GM12878 (cell line): ENCODE measurements at regions not wholly inside any gene's neighbourhood (a gene's known extent, or its start where the extent isn't known, plus 50 kb on each side); places are given as distances from the start of the nearest gene placed in this dataset.

Experiments used
- ATAC-seq: fragments of 200-7000 bp; cut with Tn5 transposase; 3 replicates; pipeline ENCODE4 v1.9.1; 2020; ENCODE audit warnings: mild to moderate bottlenecking, moderate library complexity
- BruUV-seq: library from RNA; stranded (reverse); fragments of 400-500 nt; replicated peaks from 2 replicates; lab custom pipeline; 2021; lab: Mats Ljungman, UMichigan
- CTCF ChIA-PET: fragments of 300-600 bp; sonication (Branson Sonifier 250); formaldehyde crosslinking; extraction: SDS; loops from one replicate; lab custom pipeline; 2021; ENCODE audit warnings: inconsistent platforms; lab: Yijun Ruan, JAX
- POLR2A ChIA-PET: fragments of 350-600 bp; formaldehyde crosslinking; extraction: SDS; loops from one replicate; lab custom pipeline; 2021; ENCODE audit warnings: inconsistent platforms; lab: Charles Lee
- RAD21 ChIA-PET: fragments of 300-600 bp; sonication (Branson Sonifier 250); formaldehyde crosslinking; loops from one replicate; lab custom pipeline; 2023; ENCODE audit warnings: antibody characterized with exemption; ENCODE audit not compliant: unreplicated experiment; lab: Charles Lee
- SMC1A ChIA-PET: fragments of 300-600 bp; sonication (Branson Sonifier 250); formaldehyde crosslinking; loops from one replicate; lab custom pipeline; 2023; ENCODE audit not compliant: unreplicated experiment, uncharacterized antibody; lab: Charles Lee
- DNase-seq: peaks from one replicate; pipeline ENCODE4 v3.0.0-alpha.2; 2011; ENCODE audit warnings: low read depth, low spot score
- FAIRE-seq: peaks from 3 replicates; lab custom pipeline; 2011; peaks lifted over from hg19 to GRCh38; lab: Jason Lieb, UNC
- H2AFZ ChIP-seq: 2 replicates; pipeline ENCODE4 v1.6.0; 2011; ENCODE audit warnings: low read depth, low read length, control low read depth; ENCODE audit not compliant: control insufficient read depth
- H3K27ac ChIP-seq: 2 replicates; pipeline ENCODE4 v1.5.1; 2011; ENCODE audit warnings: control low read depth; ENCODE audit not compliant: control insufficient read depth, insufficient read depth
- H3K27me3 ChIP-seq, 2 experiments: replicated peaks in 1 of 2; 2 replicates each; pipeline versions ENCODE4 v1.6.0 to v1.6.1; 2011; ENCODE audit warnings: low read length in 1 of 2; ENCODE audit not compliant: control insufficient read depth in 2 of 2, insufficient read depth in 2 of 2
- H3K36me3 ChIP-seq, 2 experiments: 2 replicates each; pipeline ENCODE4 v1.5.1; 2011; ENCODE audit warnings: low read length in 1 of 2; ENCODE audit not compliant: control insufficient read depth in 2 of 2, insufficient read depth in 2 of 2
- H3K4me1 ChIP-seq: 2 replicates; pipeline ENCODE4 v1.6.1; 2011; ENCODE audit warnings: mild to moderate bottlenecking, low read length, moderate library complexity, mixed read lengths; ENCODE audit not compliant: control insufficient read depth, insufficient read depth
- H3K4me2 ChIP-seq: 2 replicates; pipeline ENCODE4 v1.6.0; 2011; ENCODE audit warnings: control low read depth; ENCODE audit not compliant: control insufficient read depth, insufficient read depth
- H3K4me3 ChIP-seq: fragments of 200-600 bp; sonication (generic); 2 replicates; pipeline ENCODE4 v1.5.1; 2016
- H3K79me2 ChIP-seq: 2 replicates; pipeline ENCODE4 v1.6.0; 2011; ENCODE audit warnings: low read length; ENCODE audit not compliant: control insufficient read depth, insufficient read depth
- H3K9ac ChIP-seq: 2 replicates; pipeline ENCODE4 v1.8.0; 2011; ENCODE audit warnings: low read length, control low read depth, mixed read lengths; ENCODE audit not compliant: control insufficient read depth, insufficient read depth
- H3K9me3 ChIP-seq: replicated peaks from 3 replicates; pipeline ENCODE4 v1.5.1; 2011; ENCODE audit warnings: mild to moderate bottlenecking, low read length; ENCODE audit not compliant: control insufficient read depth, insufficient read depth
- H4K20me1 ChIP-seq: 2 replicates; pipeline ENCODE4 v1.6.0; 2011; ENCODE audit not compliant: control insufficient read depth, insufficient read depth
- CREM ChIP-seq: IDR thresholded peaks from 2 replicates; pipeline ENCODE4 v1.6.1; 2014; ENCODE audit warnings: antibody characterized with exemption, low read depth
- EED ChIP-seq: sonication (generic); IDR thresholded peaks from 2 replicates; pipeline ENCODE4 v1.6.1; 2016; ENCODE audit warnings: antibody characterized with exemption, low read depth
- EZH2 ChIP-seq: IDR thresholded peaks from 2 replicates; pipeline ENCODE4 v1.6.1; 2012; ENCODE audit warnings: low read depth, mild to moderate bottlenecking, control low read depth, inconsistent platforms, low read length, borderline replicate concordance; ENCODE audit not compliant: control insufficient read depth
- FOXK2 ChIP-seq: fragments of 450-650 bp; IDR thresholded peaks from 2 replicates; pipeline ENCODE4 v1.6.1; 2017; ENCODE audit warnings: mild to moderate bottlenecking, moderate library complexity
- KDM1A ChIP-seq: fragments of 200-600 bp; sonication (generic); IDR thresholded peaks from 2 replicates; pipeline ENCODE4 v1.6.1; 2016; ENCODE audit warnings: borderline replicate concordance
- MYC ChIP-seq: IDR thresholded peaks from 2 replicates; pipeline ENCODE4 v1.6.1; 2011; ENCODE audit warnings: mild to moderate bottlenecking, low read length, moderate library complexity, inconsistent platforms; ENCODE audit not compliant: insufficient read depth, insufficient replicate concordance, insufficient read length, severe bottlenecking
- POLR2AphosphoS5 ChIP-seq: IDR thresholded peaks from 2 replicates; pipeline ENCODE4 v1.6.1; 2011; ENCODE audit warnings: mild to moderate bottlenecking, low read length, inconsistent platforms
- POU2F2 ChIP-seq: IDR thresholded peaks from 3 replicates; pipeline ENCODE4 v1.6.1; 2011; ENCODE audit warnings: low read depth, mild to moderate bottlenecking, low read length, borderline replicate concordance
- RCOR1 ChIP-seq: conservative IDR thresholded peaks from 2 replicates; pipeline ENCODE4 v1.6.1; 2012; ENCODE audit warnings: low read depth, low read length, improper control_type of control experiment
- SMC3 ChIP-seq: IDR thresholded peaks from 2 replicates; pipeline ENCODE4 v1.6.1; 2011; ENCODE audit warnings: low read length, improper control_type of control experiment, borderline replicate concordance
- STAT3 ChIP-seq: IDR thresholded peaks from 2 replicates; pipeline ENCODE4 v1.6.1; 2011; ENCODE audit warnings: low read depth, low read length, improper control_type of control experiment
- TBL1XR1 ChIP-seq: IDR thresholded peaks from 2 replicates; pipeline ENCODE4 v1.6.1; 2012; ENCODE audit warnings: low read depth, low read length, improper control_type of control experiment
- WGBS: methylation state at CpG from one replicate; pipeline ENCODE4 v1.1.6; 2016; ENCODE audit warnings: low lambda C conversion rate; ENCODE audit not compliant: insufficient replicate concordance, insufficient coverage; ENCODE audit errors: missing lambda C conversion rate; 5-methylcytosine and 5-hydroxymethylcytosine counted together
- in situ Hi-C: fragments of 300-500 bp; cut with MboI; formaldehyde crosslinking; loops from 9 replicates; pipeline ENCODE4 v1.14.3; 2018; ENCODE audit warnings: mixed read lengths
- intact Hi-C: fragments of 100-400 bp; cut with micrococcal nuclease; formaldehyde crosslinking; loops from one replicate; pipeline ENCODE4 v1.14.2; 2022; ENCODE audit not compliant: unreplicated experiment
- TF ChIP-seq, protein P1 (sequence below): fragments of 450-650 bp; IDR thresholded peaks from 2 replicates; pipeline ENCODE4 v1.6.1; 2017; ENCODE audit warnings: borderline replicate concordance
- TF ChIP-seq, protein P2 (sequence below): IDR thresholded peaks from 2 replicates; pipeline ENCODE4 v1.6.1; 2012; ENCODE audit warnings: low read depth, low read length, improper control_type of control experiment

DNA sequence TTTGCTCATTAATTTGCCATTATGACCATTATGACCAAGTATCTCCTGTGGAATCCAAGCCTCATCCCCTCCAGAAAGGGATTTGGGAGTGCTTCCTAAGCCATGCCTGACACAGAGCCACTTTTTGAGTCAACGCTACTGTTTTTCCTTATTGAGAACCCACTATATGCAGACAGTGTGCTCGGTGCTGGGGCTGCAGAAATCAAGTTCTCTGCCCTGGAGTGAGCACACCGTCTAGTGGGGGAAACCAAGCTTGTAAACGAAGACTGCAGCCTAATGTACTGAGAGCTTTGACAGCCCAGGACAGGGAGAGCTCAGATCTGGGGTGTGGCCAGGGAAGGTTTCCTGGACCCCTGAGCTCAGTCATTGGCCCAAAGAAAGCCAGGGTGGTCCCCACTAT is 111.0 kb downstream of the ENGASE start (continued):
- TF ChIP-seq FOXK2 (no peak), STAT3 (no peak), EZH2 (no peak)
- TF ChIP-seq, all 136 proteins: peak for 0

DNA sequence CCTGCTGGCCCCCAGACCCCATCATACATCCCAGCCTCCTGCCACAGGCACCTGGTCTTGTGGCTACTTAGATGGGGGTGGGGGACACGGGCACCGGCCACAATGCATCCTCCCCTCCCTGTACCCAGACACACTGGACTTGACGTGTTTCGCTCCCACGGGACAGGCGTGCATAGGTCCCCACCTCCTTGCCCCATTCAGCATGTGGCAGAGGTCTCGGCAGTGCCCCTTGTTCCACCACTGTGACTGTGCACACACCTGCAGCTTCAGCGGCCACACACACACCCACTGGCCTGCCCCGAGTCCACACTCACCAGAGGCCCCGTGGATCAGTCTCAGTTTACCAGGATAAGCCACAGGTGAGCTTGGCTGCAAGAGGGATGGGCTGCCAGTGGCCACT is 109.6 kb downstream of the ENGASE start:
- no peak overlapping the region for H3K4me3 ChIP-seq
- FAIRE-seq: no peak
- 4% methylated on average over 7 of the region's 10 CpGs for whole genome bisulfite sequencing

DNA sequence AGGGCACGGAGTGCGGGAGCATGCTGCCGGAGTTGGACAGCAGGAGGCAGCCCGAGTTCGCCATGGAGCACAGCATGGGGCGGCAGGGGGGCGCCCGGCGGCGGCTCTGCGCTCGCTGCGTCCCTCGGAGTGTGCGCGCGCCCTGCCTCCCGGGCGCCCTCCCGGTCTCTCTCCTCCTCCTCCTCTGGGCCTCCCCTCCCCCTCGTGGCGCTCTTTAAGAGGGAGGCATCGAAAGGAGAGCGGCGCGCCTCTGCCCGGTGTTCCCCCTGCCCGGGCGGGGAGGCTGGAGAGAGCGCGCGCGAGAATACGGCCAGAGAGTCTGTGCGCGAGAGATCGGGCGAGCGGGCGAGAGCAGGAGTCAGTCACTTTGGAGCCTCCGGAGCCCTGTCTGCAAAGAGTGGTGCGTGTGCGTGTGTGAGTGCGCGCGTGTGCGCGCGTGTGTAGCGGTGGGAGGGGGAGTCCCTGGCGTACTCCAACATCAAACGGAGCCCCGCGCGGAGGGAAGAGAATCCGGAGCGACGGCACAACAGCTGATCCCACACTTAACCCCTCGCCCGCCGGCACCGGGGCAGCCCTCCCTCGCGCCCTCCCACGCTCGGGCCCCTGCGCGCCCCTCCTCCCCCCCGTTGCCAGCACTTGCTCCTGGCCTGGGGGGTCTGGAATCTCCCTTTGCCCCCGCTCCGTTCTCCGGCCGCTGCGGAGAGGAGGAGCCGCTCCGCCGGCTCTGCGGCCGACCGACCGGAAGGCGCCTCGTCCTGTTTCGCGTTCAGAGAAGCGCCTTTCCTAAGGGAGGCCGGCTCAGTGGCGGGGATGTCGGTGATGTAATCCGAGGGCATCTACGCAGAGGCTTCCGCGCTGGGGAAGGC is 108.9 kb downstream of the ENGASE start:
- Histone ChIP-seq H3K4me3 (no peak overlapping the region), H4K20me1 (no peaks in the 10 kb centered on the region), H3K4me2 (no peak overlapping the region), H3K27me3 (peaks cover 0 to 3% of the 10 kb centered on the region in 2 experiments; a peak in 3 of 4 replicates), H3K36me3 (no peaks in the 10 kb centered on the region), H2AFZ (no peak overlapping the region), H3K9ac (no peak overlapping the region), H3K9me3 (no peaks in the 10 kb centered on the region), H3K27ac (no peak overlapping the region), H3K79me2 (no peaks in the 10 kb centered on the region), H3K4me1 (no peaks in the 10 kb centered on the region)
- in situ Hi-C loops (no loop called here), intact Hi-C loops (no loop called here)
- ChIA-PET CTCF (no interaction called here), POLR2A (no interaction called here), RAD21 (no interaction called here), SMC1A (no interaction called here)
- BruUV-seq: no TSS peak
- ATAC-seq (no peak), FAIRE-seq (no peak), DNase-seq (no peak)
- WGBS: 5% methylated on average over 68 of the region's 93 CpGs
- TF ChIP-seq MYC (no peak), EED (no peak), SMC3 (no peak), TBL1XR1 (no peak), POU2F2 (no peak), RCOR1 (no peak), CREM (no peak), POLR2AphosphoS5 (no peak)
- TF ChIP-seq, protein P1, sequence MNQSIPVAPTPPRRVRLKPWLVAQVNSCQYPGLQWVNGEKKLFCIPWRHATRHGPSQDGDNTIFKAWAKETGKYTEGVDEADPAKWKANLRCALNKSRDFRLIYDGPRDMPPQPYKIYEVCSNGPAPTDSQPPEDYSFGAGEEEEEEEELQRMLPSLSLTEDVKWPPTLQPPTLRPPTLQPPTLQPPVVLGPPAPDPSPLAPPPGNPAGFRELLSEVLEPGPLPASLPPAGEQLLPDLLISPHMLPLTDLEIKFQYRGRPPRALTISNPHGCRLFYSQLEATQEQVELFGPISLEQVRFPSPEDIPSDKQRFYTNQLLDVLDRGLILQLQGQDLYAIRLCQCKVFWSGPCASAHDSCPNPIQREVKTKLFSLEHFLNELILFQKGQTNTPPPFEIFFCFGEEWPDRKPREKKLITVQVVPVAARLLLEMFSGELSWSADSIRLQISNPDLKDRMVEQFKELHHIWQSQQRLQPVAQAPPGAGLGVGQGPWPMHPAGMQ: no peak
- TF ChIP-seq, protein P2, sequence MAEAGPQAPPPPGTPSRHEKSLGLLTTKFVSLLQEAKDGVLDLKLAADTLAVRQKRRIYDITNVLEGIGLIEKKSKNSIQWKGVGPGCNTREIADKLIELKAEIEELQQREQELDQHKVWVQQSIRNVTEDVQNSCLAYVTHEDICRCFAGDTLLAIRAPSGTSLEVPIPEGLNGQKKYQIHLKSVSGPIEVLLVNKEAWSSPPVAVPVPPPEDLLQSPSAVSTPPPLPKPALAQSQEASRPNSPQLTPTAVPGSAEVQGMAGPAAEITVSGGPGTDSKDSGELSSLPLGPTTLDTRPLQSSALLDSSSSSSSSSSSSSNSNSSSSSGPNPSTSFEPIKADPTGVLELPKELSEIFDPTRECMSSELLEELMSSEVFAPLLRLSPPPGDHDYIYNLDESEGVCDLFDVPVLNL: no peak

More for the DNA sequence above, 109.6 kb downstream of the ENGASE start:
- Histone ChIP-seq H3K9ac (no peak overlapping the region), H3K36me3 (no peaks in the 10 kb centered on the region), H2AFZ (no peak overlapping the region), H3K79me2 (no peaks in the 10 kb centered on the region), H3K27ac (no peak overlapping the region), H3K4me1 (no peaks in the 10 kb centered on the region), H4K20me1 (no peaks in the 10 kb centered on the region), H3K9me3 (no peaks in the 10 kb centered on the region), H3K27me3 (peaks cover 0 to 3% of the 10 kb centered on the region in 2 experiments; a peak in 3 of 4 replicates), H3K4me2 (no peak overlapping the region)
- CTCF ChIA-PET: no interaction called here
- SMC1A ChIA-PET: no interaction called here
- BruUV-seq: no TSS peak
- RAD21 ChIA-PET: no interaction called here
- in situ Hi-C loops: no loop called here
- intact Hi-C loops: no loop called here
- DNase-seq: no peak
- ATAC-seq: no peak
- no peak for TF ChIP-seq KDM1A
- POLR2A ChIA-PET: no interaction called here
